ENCODE measurements at regions not wholly inside any gene's neighbourhood (a gene's known extent, or its start where the extent isn't known, plus 50 kb on each side); places are given as distances from the start of the nearest gene placed in this dataset.

DNA sequence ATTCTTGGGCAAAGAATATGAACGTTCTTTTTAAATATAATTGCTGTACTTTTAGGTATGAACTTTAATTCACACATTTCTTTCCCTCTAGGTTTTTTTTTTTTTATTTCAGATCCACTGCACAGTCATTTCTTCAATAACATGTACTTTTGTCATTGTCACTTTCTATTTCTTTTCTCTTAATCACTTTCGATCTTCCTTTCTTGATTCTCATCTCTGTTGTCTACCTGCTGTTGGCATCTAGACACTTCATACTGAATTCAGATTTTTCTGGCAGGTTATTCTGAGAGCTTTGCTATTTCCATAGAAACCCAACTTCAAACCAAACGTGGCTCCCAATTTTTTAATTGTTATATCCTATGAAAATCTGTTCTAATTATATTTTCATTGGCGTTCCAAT, 211.7 kb upstream of the KLF6 start:
- Mint-ChIP-seq H3K27ac (ENCODE audit: unreplicated experiment) (no peak overlapping the region), H3K9me3 (ENCODE audit: unreplicated experiment) (no peaks in the 10 kb centered on the region), H3K27me3 (ENCODE audit: unreplicated experiment) (peaks cover 1% of the 10 kb centered on the region), H3K4me3 (ENCODE audit: unreplicated experiment) (no peak overlapping the region), H3K4me1 (ENCODE audit: unreplicated experiment) (no peaks in the 10 kb centered on the region), H3K36me3 (ENCODE audit: low read depth, unreplicated experiment) (no peaks in the 10 kb centered on the region)
- TF ChIP-seq, protein P1, sequence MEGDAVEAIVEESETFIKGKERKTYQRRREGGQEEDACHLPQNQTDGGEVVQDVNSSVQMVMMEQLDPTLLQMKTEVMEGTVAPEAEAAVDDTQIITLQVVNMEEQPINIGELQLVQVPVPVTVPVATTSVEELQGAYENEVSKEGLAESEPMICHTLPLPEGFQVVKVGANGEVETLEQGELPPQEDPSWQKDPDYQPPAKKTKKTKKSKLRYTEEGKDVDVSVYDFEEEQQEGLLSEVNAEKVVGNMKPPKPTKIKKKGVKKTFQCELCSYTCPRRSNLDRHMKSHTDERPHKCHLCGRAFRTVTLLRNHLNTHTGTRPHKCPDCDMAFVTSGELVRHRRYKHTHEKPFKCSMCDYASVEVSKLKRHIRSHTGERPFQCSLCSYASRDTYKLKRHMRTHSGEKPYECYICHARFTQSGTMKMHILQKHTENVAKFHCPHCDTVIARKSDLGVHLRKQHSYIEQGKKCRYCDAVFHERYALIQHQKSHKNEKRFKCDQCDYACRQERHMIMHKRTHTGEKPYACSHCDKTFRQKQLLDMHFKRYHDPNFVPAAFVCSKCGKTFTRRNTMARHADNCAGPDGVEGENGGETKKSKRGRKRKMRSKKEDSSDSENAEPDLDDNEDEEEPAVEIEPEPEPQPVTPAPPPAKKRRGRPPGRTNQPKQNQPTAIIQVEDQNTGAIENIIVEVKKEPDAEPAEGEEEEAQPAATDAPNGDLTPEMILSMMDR (IDR thresholded peaks at IDR 0.05; ENCODE audit: unreplicated experiment): no peak
- no peak for DNase-seq (ENCODE audit: low spot score)

DNA sequence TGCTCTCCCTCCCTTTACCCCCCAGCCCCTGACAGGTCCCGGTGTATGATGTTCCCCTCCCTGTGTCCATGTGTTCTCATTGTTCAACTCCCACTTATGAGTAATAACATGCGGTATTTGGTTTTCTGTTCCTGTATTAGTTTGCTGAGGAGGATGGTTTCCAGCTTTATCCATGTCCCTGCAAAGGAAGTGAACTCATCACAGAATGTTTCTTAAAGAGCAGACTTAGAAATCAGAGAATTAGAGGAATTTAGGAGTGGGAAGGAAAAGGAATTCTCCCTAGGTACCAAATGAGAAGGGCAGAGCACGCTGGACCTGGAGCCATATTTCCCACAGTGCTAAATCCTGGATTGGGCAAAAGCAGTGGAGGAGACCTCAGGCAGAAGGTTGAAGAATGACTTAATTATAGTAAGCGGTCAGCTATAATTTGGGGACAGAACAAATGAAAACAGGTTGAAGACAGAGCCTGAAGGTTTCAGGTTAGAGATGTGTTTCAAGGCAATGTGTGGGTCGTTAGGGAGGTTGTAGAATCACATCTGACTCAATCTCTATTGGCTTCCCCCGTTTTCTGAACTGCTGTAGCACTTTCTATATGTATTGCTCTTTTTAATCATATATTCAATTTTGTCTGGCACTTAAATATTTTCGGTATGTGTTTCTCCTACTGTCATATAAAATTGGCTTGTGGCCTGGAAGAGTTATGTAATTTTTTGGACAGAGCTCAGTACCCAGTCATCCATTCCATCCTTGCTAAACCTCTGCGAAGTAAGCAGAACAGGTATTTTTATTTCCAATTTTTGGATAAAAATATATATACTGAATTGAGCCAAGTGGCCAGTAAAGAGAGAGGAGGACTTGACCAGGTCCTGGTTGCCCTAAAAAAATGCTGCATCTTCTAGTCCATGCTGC, 210.5 kb upstream of the KLF6 start:
- Mint-ChIP-seq H3K36me3 (ENCODE audit: low read depth, unreplicated experiment) (no peaks in the 10 kb centered on the region), H3K27ac (ENCODE audit: unreplicated experiment) (no peak overlapping the region), H3K4me1 (ENCODE audit: unreplicated experiment) (no peaks in the 10 kb centered on the region), H3K27me3 (ENCODE audit: unreplicated experiment) (peaks cover 1% of the 10 kb centered on the region), H3K9me3 (ENCODE audit: unreplicated experiment) (no peaks in the 10 kb centered on the region), H3K4me3 (ENCODE audit: unreplicated experiment) (no peak overlapping the region)
- no peak for DNase-seq (ENCODE audit: low spot score)
- TF ChIP-seq, protein P1 (IDR thresholded peaks at IDR 0.05; ENCODE audit: unreplicated experiment): no peak

DNA sequence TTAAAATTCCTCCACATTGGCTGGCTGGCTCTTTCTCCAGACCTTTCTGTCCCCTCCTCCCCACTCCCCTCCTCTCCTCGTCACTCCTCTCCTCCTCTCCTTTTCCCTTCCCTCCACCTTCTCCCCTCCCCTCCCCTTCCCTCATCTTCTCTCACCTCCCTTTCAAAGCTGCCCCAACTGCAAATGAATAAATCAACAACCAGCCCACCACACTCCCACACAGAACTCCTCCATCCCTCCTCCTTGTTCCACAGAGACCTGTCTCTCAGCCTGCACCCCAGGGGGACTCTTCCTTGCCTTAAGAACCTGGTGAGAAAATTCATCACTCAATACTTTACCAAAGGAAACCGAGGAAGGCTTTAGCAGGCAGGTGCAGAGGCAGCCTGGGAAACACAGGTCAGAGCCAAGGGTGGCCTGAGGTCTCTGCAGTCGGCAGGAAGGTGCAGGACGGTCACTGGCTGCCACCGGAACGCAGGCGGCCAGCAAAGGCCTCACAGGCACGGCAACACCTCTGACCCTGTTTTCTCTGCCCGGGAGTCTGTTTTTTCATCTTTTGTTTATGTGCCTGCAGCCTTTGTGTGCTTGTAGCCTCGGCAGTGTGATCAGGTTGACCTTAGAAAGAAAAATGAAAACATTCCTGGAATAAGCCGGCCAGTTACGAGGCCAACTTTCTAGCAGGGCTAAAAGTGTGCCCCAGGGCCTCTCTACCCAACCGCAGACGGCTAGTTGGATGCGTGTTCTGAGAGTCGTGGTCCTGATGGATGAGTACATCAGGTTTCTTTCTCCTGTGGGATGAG, 207.6 kb upstream of the KLF6 start:
- no peak overlapping the region for H3K27ac Mint-ChIP-seq (ENCODE audit: unreplicated experiment)
- H3K4me3 Mint-ChIP-seq (ENCODE audit: unreplicated experiment): no peak overlapping the region
- no peaks in the 10 kb centered on the region for H3K9me3 Mint-ChIP-seq (ENCODE audit: unreplicated experiment)
- TF ChIP-seq, protein P1 (IDR thresholded peaks at IDR 0.05; ENCODE audit: unreplicated experiment): no peak
- H3K36me3 Mint-ChIP-seq (ENCODE audit: low read depth, unreplicated experiment): no peaks in the 10 kb centered on the region
- no peak for DNase-seq (ENCODE audit: low spot score)
- H3K27me3 Mint-ChIP-seq (ENCODE audit: unreplicated experiment): peaks cover 1% of the 10 kb centered on the region
- H3K4me1 Mint-ChIP-seq (ENCODE audit: unreplicated experiment): no peaks in the 10 kb centered on the region

DNA sequence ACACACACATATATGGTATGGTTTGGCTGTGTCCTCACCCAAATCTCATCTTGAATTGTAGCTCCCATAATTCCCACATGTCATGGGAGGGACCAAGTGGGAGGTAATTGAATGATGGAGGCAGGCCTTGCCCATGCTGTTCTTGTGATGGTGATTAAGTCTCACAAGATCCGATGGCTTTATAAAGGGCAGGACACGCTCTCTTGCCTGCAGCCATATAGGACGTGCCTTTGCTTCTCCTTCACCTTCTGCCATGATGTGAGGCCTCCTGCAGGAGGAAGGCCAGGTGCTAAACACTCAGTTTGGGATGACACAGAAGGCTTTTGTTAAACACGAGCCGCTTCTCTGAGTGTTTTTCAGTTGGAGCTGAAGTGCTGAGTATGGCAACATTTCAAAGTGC, 205.3 kb upstream of the KLF6 start:
- Mint-ChIP-seq H3K4me1 (ENCODE audit: unreplicated experiment) (no peaks in the 10 kb centered on the region), H3K27ac (ENCODE audit: unreplicated experiment) (no peak overlapping the region), H3K9me3 (ENCODE audit: unreplicated experiment) (no peaks in the 10 kb centered on the region), H3K4me3 (ENCODE audit: unreplicated experiment) (no peak overlapping the region), H3K36me3 (ENCODE audit: low read depth, unreplicated experiment) (no peaks in the 10 kb centered on the region), H3K27me3 (ENCODE audit: unreplicated experiment) (peaks cover 1% of the 10 kb centered on the region)
- DNase-seq (ENCODE audit: low spot score): no peak
- TF ChIP-seq, protein P1 (IDR thresholded peaks at IDR 0.05; ENCODE audit: unreplicated experiment): no peak

Data from endothelial cell (in vitro differentiated cells).